Thoracic aorta (tissue), 2 donors: ENCODE measurements at regions not wholly inside any gene's neighbourhood (a gene's known extent, or its start where the extent isn't known, plus 50 kb on each side); places are given as distances from the start of the nearest gene placed in this dataset.

Experiments used
- ATAC-seq: fragments of 150-250 bp; one replicate; pipeline ENCODE4 v1.8.0; 2017; ENCODE audit warnings: low read depth; ENCODE audit not compliant: insufficient number of reproducible peaks, low FRiP score
- DNase-seq: peaks from one replicate; pipeline ENCODE4 v3.0.0-alpha.2; 2020; ENCODE audit warnings: low spot score
- H3K27ac ChIP-seq, 2 donors: fragments of 200-600 bp; sonication (generic); 1 replicate in 1 of 2; 2 replicates in 1 of 2; pipeline ENCODE4 v1.5.1; 2016; ENCODE audit warnings: mild to moderate bottlenecking in 2 of 2, moderate library complexity in 2 of 2
- H3K27me3 ChIP-seq: fragments of 200-600 bp; sonication (generic); replicated peaks from 2 replicates; pipeline ENCODE4 v1.6.0; 2016; ENCODE audit warnings: mild to moderate bottlenecking; ENCODE audit not compliant: insufficient read depth
- H3K36me3 ChIP-seq: fragments of 200-600 bp; sonication (generic); one replicate; pipeline ENCODE4 v1.5.1; 2016
- H3K4me1 ChIP-seq, 2 donors: fragments of 200-600 bp; sonication (generic); 1 replicate in 1 of 2; 2 replicates in 1 of 2; pipeline versions ENCODE4 v1.5.1 to v1.6.0; 2016; ENCODE audit warnings: low read depth in 2 of 2, mild to moderate bottlenecking in 1 of 2; ENCODE audit not compliant: control insufficient read depth in 1 of 2
- H3K4me3 ChIP-seq: fragments of 200-600 bp; sonication (generic); 2 replicates; pipeline ENCODE4 v1.5.1; 2016; ENCODE audit warnings: mild to moderate bottlenecking
- H3K9me3 ChIP-seq: fragments of 200-600 bp; sonication (generic); 2 replicates; pipeline ENCODE4 v1.5.1; 2016
- CTCF ChIP-seq: fragments of 200-600 bp; sonication (generic); IDR thresholded peaks from one replicate; pipeline ENCODE4 v1.5.1; 2019; ENCODE audit warnings: antibody characterized with exemption

DNA sequence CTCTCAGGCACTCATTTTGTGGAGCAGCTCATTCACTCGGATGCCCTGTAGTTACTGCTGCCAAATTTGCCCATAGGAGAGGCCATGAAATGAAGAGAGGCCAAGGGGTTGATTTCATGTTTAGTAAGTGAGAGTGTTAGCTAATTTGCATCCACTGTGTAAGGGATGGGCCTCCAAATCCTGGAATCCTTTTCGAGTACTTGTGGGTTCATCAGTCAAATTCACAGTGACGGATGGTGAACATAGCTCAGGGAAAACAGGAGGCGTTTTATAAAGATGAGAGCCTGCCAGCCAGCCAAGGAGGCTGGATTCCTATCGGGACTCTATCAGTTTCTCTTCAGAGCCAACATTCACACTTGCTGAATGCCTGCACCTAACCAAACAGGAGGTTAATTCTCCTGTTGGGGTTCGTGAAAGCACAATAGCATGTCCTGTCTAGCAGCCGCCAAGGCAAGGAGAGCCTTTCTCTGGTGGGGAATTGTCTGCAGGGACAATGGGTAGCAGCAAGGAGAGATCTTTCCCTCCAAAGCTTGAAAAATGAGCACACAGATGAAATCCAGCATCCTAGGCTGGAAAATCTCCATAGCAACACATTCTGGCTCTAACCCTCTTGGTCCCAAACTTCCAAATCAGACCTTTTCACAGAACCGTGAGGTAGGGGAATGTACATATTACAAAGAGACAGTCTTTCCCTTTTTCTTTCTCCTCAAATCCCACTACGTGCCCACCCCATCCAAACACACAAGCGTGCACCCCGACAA, 231.4 kb upstream of the ECI2 start:
- Histone ChIP-seq H3K4me3 (no peak overlapping the region), H3K4me1 (peaks cover 2 to 14% of the 10 kb centered on the region in 2 donors), H3K27ac (no peak overlapping the region), H3K9me3 (no peaks in the 10 kb centered on the region), H3K36me3 (no peaks in the 10 kb centered on the region), H3K27me3 (no peaks in the 10 kb centered on the region)
- no peak for TF ChIP-seq CTCF
- no peak for DNase-seq
- no peak for ATAC-seq

GRCh38 chr6:4365686-4366085, 230.3 kb upstream of the ECI2 start:
- ATAC-seq, result no peak
- no peak overlapping the region for H3K4me3 ChIP-seq

DNA sequence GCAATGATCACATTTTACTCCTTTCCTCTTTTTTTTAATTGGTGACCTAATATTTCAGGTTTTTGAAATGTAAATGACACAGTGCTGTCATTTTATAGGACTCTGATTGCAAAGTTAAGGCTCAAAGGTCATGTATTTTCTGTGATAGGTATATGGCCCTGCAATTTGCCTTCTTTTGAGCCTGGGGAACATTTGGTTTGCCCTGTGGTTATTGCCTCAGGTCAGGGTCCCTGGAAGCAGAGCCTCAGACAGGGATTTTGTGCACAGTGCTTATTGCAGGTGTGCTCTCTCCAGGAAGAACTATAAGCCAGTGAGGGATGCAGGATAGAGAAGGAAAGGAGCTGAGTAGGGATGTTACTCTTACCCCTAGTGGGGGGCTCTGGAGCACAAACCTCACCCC, 229.3 kb upstream of the ECI2 start:
- no peaks in the 10 kb centered on the region for H3K9me3 ChIP-seq
- no peaks in the 10 kb centered on the region for H3K36me3 ChIP-seq
- H3K4me1 ChIP-seq, result no peaks in the 10 kb centered on the region
- no peak for TF ChIP-seq CTCF
- no peak overlapping the region for H3K4me3 ChIP-seq
- DNase-seq (no peak), ATAC-seq (no peak)
- H3K27ac ChIP-seq, result no peak overlapping the region
- H3K27me3 ChIP-seq, result no peaks in the 10 kb centered on the region

More at GRCh38 chr6:4365686-4366085, 230.3 kb upstream of the ECI2 start:
- Histone ChIP-seq H3K4me1 (peaks cover 0 to 3% of the 10 kb centered on the region in 2 donors), H3K9me3 (no peaks in the 10 kb centered on the region), H3K27ac (no peak overlapping the region), H3K27me3 (no peaks in the 10 kb centered on the region), H3K36me3 (no peaks in the 10 kb centered on the region)
- DNase-seq, result no peak
- TF ChIP-seq CTCF, result no peak

DNA sequence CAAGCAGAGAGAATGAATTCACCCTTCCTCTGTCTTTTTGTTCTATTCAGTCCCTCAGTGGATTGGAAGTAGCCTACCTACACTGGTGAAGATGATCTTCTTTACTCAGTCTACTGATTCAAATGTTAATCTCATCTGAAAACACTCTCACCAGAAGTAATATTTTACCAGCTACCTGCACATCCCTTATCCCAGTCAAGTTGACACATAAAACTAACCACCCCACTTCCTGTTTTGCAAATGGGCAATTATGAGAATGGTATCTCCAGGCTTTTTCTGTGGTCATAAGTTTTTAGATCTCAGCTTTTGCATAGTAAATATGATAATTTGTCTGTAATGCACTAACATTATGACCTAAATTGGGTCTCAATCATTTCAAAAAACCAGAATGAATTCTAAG, 228.8 kb upstream of the ECI2 start:
- H3K27ac ChIP-seq, result no peak overlapping the region
- TF ChIP-seq CTCF, result no peak
- H3K4me1 ChIP-seq, result peaks cover 3 to 4% of the 10 kb centered on the region in 2 donors
- no peak overlapping the region for H3K4me3 ChIP-seq
- no peaks in the 10 kb centered on the region for H3K9me3 ChIP-seq
- ATAC-seq, result no peak
- DNase-seq, result no peak
- H3K27me3 ChIP-seq, result no peaks in the 10 kb centered on the region
- H3K36me3 ChIP-seq, result no peaks in the 10 kb centered on the region

DNA sequence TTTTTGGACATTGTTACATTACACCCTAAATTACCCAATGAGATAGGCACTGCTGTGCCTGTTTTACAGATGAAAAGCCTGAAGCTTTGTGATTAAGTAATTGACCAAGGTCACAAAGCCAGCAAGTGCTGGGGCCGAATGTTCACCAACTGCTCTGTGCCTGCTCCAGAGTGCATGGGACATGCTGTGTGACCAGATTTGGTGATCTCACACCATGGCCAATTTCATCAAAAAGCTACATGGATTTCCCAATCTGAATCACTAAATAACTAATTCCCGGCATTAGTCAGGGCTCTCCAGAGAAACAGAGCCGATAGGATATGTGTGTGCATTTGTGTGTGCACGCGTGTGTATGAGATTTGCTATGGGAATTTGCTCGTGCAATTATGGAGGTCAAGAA, 228.3 kb upstream of the ECI2 start:
- Histone ChIP-seq H3K4me3 (no peak overlapping the region), H3K4me1 (peaks cover 7% of the 10 kb centered on the region in 2 donors), H3K27me3 (no peaks in the 10 kb centered on the region), H3K9me3 (no peaks in the 10 kb centered on the region), H3K36me3 (no peaks in the 10 kb centered on the region), H3K27ac (no peak overlapping the region)
- ATAC-seq (no peak), DNase-seq (no peak)
- no peak for TF ChIP-seq CTCF
